GM23338 (cell line): ENCODE measurements at regions not wholly inside any gene's neighbourhood (a gene's known extent, or its start where the extent isn't known, plus 50 kb on each side); places are given as distances from the start of the nearest gene placed in this dataset.

ENCODE experiments used
- ATAC-seq: fragments of 200-7000 bp; cut with Tn5 transposase; 3 replicates; pipeline ENCODE4 v1.9.1; 2020
- DNase-seq: peaks from one replicate; pipeline ENCODE4 v3.0.0-alpha.2; 2015; ENCODE audit warnings: low spot score
- H2AFZ ChIP-seq: fragments of 200-600 bp; sonication (generic); 2 replicates; pipeline ENCODE4 v1.8.0; 2016; ENCODE audit warnings: antibody characterized with exemption, mild to moderate bottlenecking, moderate library complexity
- H3F3A ChIP-seq: fragments of 200-600 bp; sonication (generic); replicated peaks from 2 replicates; pipeline ENCODE4 v1.8.0; 2017; ENCODE audit warnings: antibody characterized with exemption, mixed run types, low read depth
- H3K27ac ChIP-seq: fragments of 200-600 bp; sonication (generic); 2 replicates; pipeline ENCODE4 v1.6.1; 2016; ENCODE audit warnings: low read depth
- H3K27me3 ChIP-seq: fragments of 200-600 bp; sonication (generic); 2 replicates; pipeline ENCODE4 v1.8.0; 2016; ENCODE audit warnings: mild to moderate bottlenecking, mixed run types, moderate library complexity; ENCODE audit not compliant: insufficient read depth
- H3K36me3 ChIP-seq: fragments of 200-600 bp; sonication (generic); 2 replicates; pipeline ENCODE4 v1.8.0; 2016; ENCODE audit warnings: mild to moderate bottlenecking; ENCODE audit not compliant: insufficient read depth
- H3K4me1 ChIP-seq: fragments of 200-600 bp; sonication (generic); 2 replicates; pipeline ENCODE4 v1.8.0; 2016; ENCODE audit warnings: mild to moderate bottlenecking, moderate library complexity; ENCODE audit not compliant: insufficient read depth
- H3K4me2 ChIP-seq: fragments of 200-600 bp; sonication (generic); 2 replicates; pipeline ENCODE4 v1.7.1; 2017; ENCODE audit warnings: mixed run types
- H3K4me3 ChIP-seq: fragments of 200-600 bp; sonication (generic); 2 replicates; pipeline ENCODE4 v1.6.1; 2016; ENCODE audit warnings: mixed run types
- H3K79me2 ChIP-seq: fragments of 200-600 bp; sonication (generic); replicated peaks from 2 replicates; pipeline ENCODE4 v1.8.0; 2017; ENCODE audit warnings: mild to moderate bottlenecking; ENCODE audit not compliant: insufficient read depth
- H3K9me2 ChIP-seq: fragments of 200-600 bp; sonication (generic); 2 replicates; pipeline ENCODE4 v1.8.0; 2017; ENCODE audit not compliant: insufficient read depth
- H4K20me1 ChIP-seq: fragments of 200-600 bp; sonication (generic); replicated peaks from 2 replicates; pipeline ENCODE4 v1.8.0; 2017; ENCODE audit warnings: mild to moderate bottlenecking; ENCODE audit not compliant: insufficient read depth
- H3K27ac Mint-ChIP-seq: 2 replicates; pipeline ENCODE4 v1.8.0; 2020; ENCODE audit warnings: inconsistent platforms, mild to moderate bottlenecking, moderate library complexity, mixed read lengths
- H3K27me3 Mint-ChIP-seq: 3 replicates; pipeline ENCODE4 v1.8.0; 2022; ENCODE audit warnings: low read depth, mild to moderate bottlenecking, moderate library complexity, mixed read lengths, inconsistent platforms; ENCODE audit not compliant: insufficient read depth, poor library complexity
- H3K36me3 Mint-ChIP-seq: 3 replicates; pipeline ENCODE4 v1.8.0; 2021; ENCODE audit warnings: low read depth, mild to moderate bottlenecking, inconsistent platforms, moderate library complexity, mixed read lengths
- H3K4me1 Mint-ChIP-seq: 3 replicates; pipeline ENCODE4 v1.8.0; 2020; ENCODE audit warnings: mild to moderate bottlenecking, inconsistent platforms, mixed read lengths
- H3K4me3 Mint-ChIP-seq: 3 replicates; pipeline ENCODE4 v1.8.0; 2021; ENCODE audit warnings: moderate library complexity, mild to moderate bottlenecking, inconsistent platforms, mixed read lengths
- H3K9me3 Mint-ChIP-seq: 3 replicates; pipeline ENCODE4 v1.8.0; 2020; ENCODE audit warnings: moderate library complexity, mild to moderate bottlenecking, inconsistent platforms, mixed read lengths
- CREB1 ChIP-seq: fragments of 250-450 bp; sonication (Bioruptor Pico); IDR thresholded peaks from 2 replicates; pipeline ENCODE4 v1.5.0; 2020; ENCODE audit warnings: low read depth, mild to moderate bottlenecking, moderate library complexity
- CTCF ChIP-seq, 2 experiments: fragments of 200-600 bp in 1 of 2; sonication (generic) in 1 of 2; conservative IDR thresholded peaks; 2 replicates each; pipeline versions ENCODE4 v1.5.1 to v1.6.1; 2016 to 2017; ENCODE audit warnings: antibody characterized with exemption in 2 of 2, low read depth in 2 of 2, mild to moderate bottlenecking in 2 of 2, moderate library complexity in 1 of 2
- EZH2 ChIP-seq: fragments of 200-600 bp; sonication (generic); IDR thresholded peaks from one replicate; pipeline ENCODE4 v1.8.0; 2017; ENCODE audit warnings: antibody characterized with exemption, mild to moderate bottlenecking, low read depth; ENCODE audit not compliant: unreplicated experiment
- JUNB ChIP-seq: IDR thresholded peaks from one replicate; pipeline ENCODE4 v1.6.1; 2016; ENCODE audit warnings: antibody characterized with exemption; ENCODE audit not compliant: unreplicated experiment
- POLR2AphosphoS5 ChIP-seq: IDR thresholded peaks from 2 replicates; pipeline ENCODE4 v1.6.1; 2016; ENCODE audit warnings: antibody characterized with exemption, low read depth
- REST ChIP-seq: IDR thresholded peaks from one replicate; pipeline ENCODE4 v1.6.1; 2018; ENCODE audit warnings: antibody characterized with exemption; ENCODE audit not compliant: unreplicated experiment
- ZNF114 ChIP-seq: fragments of 250-450 bp; sonication (Bioruptor Pico); IDR thresholded peaks from 2 replicates; pipeline ENCODE4 v1.5.0; 2020; ENCODE audit warnings: mild to moderate bottlenecking, moderate library complexity
- ZNF331 ChIP-seq: fragments of 250-450 bp; sonication (Bioruptor Pico); IDR thresholded peaks from 2 replicates; pipeline ENCODE4 v1.5.0; 2020; ENCODE audit warnings: low read depth, mild to moderate bottlenecking, moderate library complexity
- ZNF462 ChIP-seq: fragments of 250-450 bp; sonication (Bioruptor Pico); IDR thresholded peaks from 2 replicates; pipeline ENCODE4 v1.5.0; 2020; ENCODE audit warnings: mild to moderate bottlenecking, moderate library complexity

GRCh38 chr15:25136119-25136518 lies 181.3 kb downstream of the SNRPN start (continued):
- TF ChIP-seq CTCF (conservative IDR thresholded peaks at IDR 0.05; ENCODE audit: low read depth in 2 of 2): peak; percentile 70 to 75
- TF ChIP-seq POLR2AphosphoS5: peak; percentile 44
- no peak for TF ChIP-seq ZNF331 (CRISPR knock-in tag)

GRCh38 chr15:25137013-25137412 lies 182.2 kb downstream of the SNRPN start:
- no peak for TF ChIP-seq CREB1
- no peak for TF ChIP-seq POLR2AphosphoS5
- no peak overlapping the region for H3K4me3 ChIP-seq
- H3K4me2 ChIP-seq: no peak overlapping the region
- no peaks in the 10 kb centered on the region for H3K36me3 ChIP-seq
- H3K36me3 Mint-ChIP-seq: peaks cover 4% of the 10 kb centered on the region; the same call in 1 of the 3 replicates
- no peaks in the 10 kb centered on the region for H3K79me2 ChIP-seq
- no peak for DNase-seq
- H3K4me1 Mint-ChIP-seq: peaks cover 2% of the 10 kb centered on the region; the same call in 1 of the 3 replicates
- H3K9me3 Mint-ChIP-seq: peaks cover 74% of the 10 kb centered on the region
- H3K4me3 Mint-ChIP-seq: no peak overlapping the region
- no peaks in the 10 kb centered on the region for H3F3A ChIP-seq
- no peaks in the 10 kb centered on the region for H3K4me1 ChIP-seq
- H2AFZ ChIP-seq: no peak overlapping the region
- H3K27ac ChIP-seq: no peak overlapping the region
- no peaks in the 10 kb centered on the region for H3K9me2 ChIP-seq
- H3K27me3 ChIP-seq: no peaks in the 10 kb centered on the region
- no peak for ATAC-seq
- no peaks in the 10 kb centered on the region for H4K20me1 ChIP-seq
- no peak overlapping the region for H3K27ac Mint-ChIP-seq
- peaks cover 13% of the 10 kb centered on the region for H3K27me3 Mint-ChIP-seq

- H3K36me3 ChIP-seq: no peaks in the 10 kb centered on the region; the same call in 1 of the 2 replicates
- H2AFZ ChIP-seq: no peak overlapping the region
- Mint-ChIP-seq H3K27ac (no peak overlapping the region), H3K4me3 (no peak overlapping the region), H3K4me1 (no peaks in the 10 kb centered on the region; the same call in 2 of the 3 replicates), H3K9me3 (peaks cover 68% of the 10 kb centered on the region), H3K36me3 (peaks cover 22% of the 10 kb centered on the region), H3K27me3 (peaks cover 11% of the 10 kb centered on the region)
- no peak for TF ChIP-seq ZNF462 (CRISPR knock-in tag)
- no peak for TF ChIP-seq ZNF114 (CRISPR knock-in tag)
- no peak for TF ChIP-seq REST
- no peak for TF ChIP-seq JUNB
- no peak for TF ChIP-seq POLR2AphosphoS5
- TF ChIP-seq ZNF331 (CRISPR knock-in tag): no peak
- TF ChIP-seq EZH2: no peak
- H4K20me1 ChIP-seq: no peaks in the 10 kb centered on the region
- no peaks in the 10 kb centered on the region for H3K9me2 ChIP-seq
- no peaks in the 10 kb centered on the region for H3K79me2 ChIP-seq
- ATAC-seq (no peak), DNase-seq (no peak)
- H3K27me3 ChIP-seq: no peaks in the 10 kb centered on the region
- no peaks in the 10 kb centered on the region for H3K4me1 ChIP-seq
- no peak overlapping the region for H3K4me3 ChIP-seq
- H3K4me2 ChIP-seq: no peak overlapping the region
- H3F3A ChIP-seq: no peaks in the 10 kb centered on the region
- H3K27ac ChIP-seq: no peak overlapping the region
Measured at GRCh38 chr15:25169318-25169717, 214.5 kb downstream of the SNRPN start.
